ENCODE measurements at regions not wholly inside any gene's neighbourhood (a gene's known extent, or its start where the extent isn't known, plus 50 kb on each side); places are given as distances from the start of the nearest gene placed in this dataset.

- no CpG with 5 or more reads among the region's 3 CpGs for WGBS (ENCODE audit: extremely low coverage, insufficient read length, low lambda C conversion rate)
- no peak for TF ChIP-seq CTCF (conservative IDR thresholded peaks at IDR 0.05)
- H3K4me2 ChIP-seq (ENCODE audit: insufficient read depth, insufficient read length, low read length): no peak overlapping the region
These were observed 211.2 kb downstream of the GBA3 start for GRCh38 chr4:22903913-22904312.

More at GRCh38 chr4:22903913-22904312, 211.2 kb downstream of the GBA3 start:
- no peak for DNase-seq
- H3K23ac ChIP-seq (ENCODE audit: insufficient read length, low read depth, low read length): no peak overlapping the region
- H3K18ac ChIP-seq (ENCODE audit: insufficient read length, low read depth, low read length): no peak overlapping the region
- H3K27me3 ChIP-seq (ENCODE audit: insufficient read depth, low read length): no peaks in the 10 kb centered on the region
- H3T11ph ChIP-seq (ENCODE audit: low read length): no peak overlapping the region
- H4K20me1 ChIP-seq (ENCODE audit: control insufficient read depth, insufficient read depth, insufficient read length): no peaks in the 10 kb centered on the region
- H3K9me3 Mint-ChIP-seq: no peaks in the 10 kb centered on the region; a peak in 1 of 5 replicates
- H4K8ac ChIP-seq (replicated peaks; ENCODE audit: insufficient read length, low read depth, low read length): no peak overlapping the region
- no peak overlapping the region for H3K27ac Mint-ChIP-seq
- no peak overlapping the region for H2BK5ac ChIP-seq (ENCODE audit: insufficient read length, low read length)
- H3K9ac ChIP-seq (ENCODE audit: extremely low read depth, insufficient read length, low read length): no peak overlapping the region
- no peak overlapping the region for H4K91ac ChIP-seq (ENCODE audit: insufficient read length, low read depth, low read length)
- no peak overlapping the region for H3K27ac ChIP-seq (ENCODE audit: insufficient read length, low read depth, low read length)
- no peak overlapping the region for H2BK120ac ChIP-seq (ENCODE audit: low read depth, low read length, poor library complexity, severe bottlenecking)
- H3K79me1 ChIP-seq (ENCODE audit: insufficient read depth, low read depth, low read length, poor library complexity, severe bottlenecking): no peaks in the 10 kb centered on the region
- no peak overlapping the region for H2BK15ac ChIP-seq (ENCODE audit: low read depth, low read length)
- no peak overlapping the region for H2AFZ ChIP-seq (ENCODE audit: low read length)
- no peaks in the 10 kb centered on the region for H3K9me3 ChIP-seq (ENCODE audit: control insufficient read depth, low read depth, low read length)
- H2BK12ac ChIP-seq (ENCODE audit: insufficient read length, low read depth, low read length): no peak overlapping the region
- H3K36me3 Mint-ChIP-seq (ENCODE audit: insufficient read depth in 1 of 3, low read depth in 3 of 3): no peaks in the 10 kb centered on the region
- H3K23me2 ChIP-seq (ENCODE audit: insufficient read length, low read depth, low read length, poor library complexity, severe bottlenecking): no peaks in the 10 kb centered on the region
- H3K27me3 Mint-ChIP-seq (ENCODE audit: low read depth): no peaks in the 10 kb centered on the region
- H3K56ac ChIP-seq (ENCODE audit: insufficient read length, low read depth, low read length): no peak overlapping the region
- H4K5ac ChIP-seq (ENCODE audit: insufficient read length, low read depth, low read length): no peak overlapping the region
- no peak overlapping the region for H2BK20ac ChIP-seq (ENCODE audit: low read depth, low read length, poor library complexity, severe bottlenecking)
- no peak overlapping the region for H2AK5ac ChIP-seq (ENCODE audit: insufficient read length, low read length)
- H3K4me3 Mint-ChIP-seq: no peak overlapping the region
- H3K14ac ChIP-seq (ENCODE audit: insufficient read depth, low read length): no peak overlapping the region
- no peaks in the 10 kb centered on the region for H3K79me2 ChIP-seq (ENCODE audit: insufficient read depth, low read length)
- H3K4me1 ChIP-seq (ENCODE audit: insufficient read depth, low read length): no peaks in the 10 kb centered on the region
- peaks cover 0 to 3% of the 10 kb centered on the region in 2 experiments; a peak in 1 of 4 replicates for H3K4me1 Mint-ChIP-seq
- H3K4ac ChIP-seq (ENCODE audit: low read depth, low read length): no peak overlapping the region
